ENCODE measurements at regions not wholly inside any gene's neighbourhood (a gene's known extent, or its start where the extent isn't known, plus 50 kb on each side); places are given as distances from the start of the nearest gene placed in this dataset.

GRCh38 chr7:89987665-89988064 is 166.6 kb upstream of the STEAP1 start:
- CTCF ChIA-PET, result no interaction called here

GRCh38 chr7:89988074-89988473 is 166.2 kb upstream of the STEAP1 start:
- Mint-ChIP-seq H3K36me3 (ENCODE audit: insufficient read depth, unreplicated experiment) (no peaks in the 10 kb centered on the region), H3K9me3 (ENCODE audit: low read depth, unreplicated experiment) (no peaks in the 10 kb centered on the region), H3K4me3 (ENCODE audit: low read depth, unreplicated experiment) (no peak overlapping the region), H3K4me1 (ENCODE audit: low read depth, unreplicated experiment) (no peaks in the 10 kb centered on the region), H3K27me3 (ENCODE audit: unreplicated experiment) (no peaks in the 10 kb centered on the region), H3K27ac (ENCODE audit: unreplicated experiment) (no peak overlapping the region)
- BruUV-seq (replicated peaks), result no TSS peak
- TF ChIP-seq CTCF (IDR thresholded peaks at IDR 0.05; ENCODE audit: unreplicated experiment), result no peak
- CTCF ChIA-PET, result no interaction called here
- intact Hi-C loops (cut with micrococcal nuclease; ENCODE audit: unreplicated experiment), result no loop called here
- DNase-seq, result no peak

More at GRCh38 chr7:89987665-89988064, 166.6 kb upstream of the STEAP1 start:
- H3K27ac Mint-ChIP-seq (ENCODE audit: unreplicated experiment), result no peak overlapping the region
- no peaks in the 10 kb centered on the region for H3K9me3 Mint-ChIP-seq (ENCODE audit: low read depth, unreplicated experiment)
- no peaks in the 10 kb centered on the region for H3K36me3 Mint-ChIP-seq (ENCODE audit: insufficient read depth, unreplicated experiment)
- H3K4me1 Mint-ChIP-seq (ENCODE audit: low read depth, unreplicated experiment), result no peaks in the 10 kb centered on the region
- no peak overlapping the region for H3K4me3 Mint-ChIP-seq (ENCODE audit: low read depth, unreplicated experiment)
- no peaks in the 10 kb centered on the region for H3K27me3 Mint-ChIP-seq (ENCODE audit: unreplicated experiment)
- TF ChIP-seq CTCF (IDR thresholded peaks at IDR 0.05; ENCODE audit: unreplicated experiment), result no peak
- intact Hi-C loops (cut with micrococcal nuclease; ENCODE audit: unreplicated experiment), result no loop called here
- no TSS peak for BruUV-seq (replicated peaks)
- DNase-seq, result no peak

- no TSS peak for BruUV-seq (replicated peaks)
- Mint-ChIP-seq H3K9me3 (ENCODE audit: low read depth, unreplicated experiment) (no peaks in the 10 kb centered on the region), H3K27me3 (ENCODE audit: unreplicated experiment) (no peaks in the 10 kb centered on the region), H3K4me1 (ENCODE audit: low read depth, unreplicated experiment) (no peaks in the 10 kb centered on the region), H3K36me3 (ENCODE audit: insufficient read depth, unreplicated experiment) (no peaks in the 10 kb centered on the region), H3K27ac (ENCODE audit: unreplicated experiment) (no peak overlapping the region), H3K4me3 (ENCODE audit: low read depth, unreplicated experiment) (no peak overlapping the region)
- intact Hi-C loops (cut with micrococcal nuclease; ENCODE audit: unreplicated experiment), result no loop called here
- CTCF ChIA-PET, result no interaction called here
- TF ChIP-seq CTCF (IDR thresholded peaks at IDR 0.05; ENCODE audit: unreplicated experiment), result no peak
- DNase-seq, result no peak
Observed at GRCh38 chr7:89989454-89989853, 164.8 kb upstream of the STEAP1 start.

- no peak overlapping the region for H3K4me3 Mint-ChIP-seq (ENCODE audit: low read depth, unreplicated experiment)
- H3K27ac Mint-ChIP-seq (ENCODE audit: unreplicated experiment), result no peak overlapping the region
- H3K27me3 Mint-ChIP-seq (ENCODE audit: unreplicated experiment), result no peaks in the 10 kb centered on the region
- CTCF ChIA-PET, result no interaction called here
- BruUV-seq (replicated peaks), result no TSS peak
- intact Hi-C loops (cut with micrococcal nuclease; ENCODE audit: unreplicated experiment), result no loop called here
- no peak for DNase-seq
- no peaks in the 10 kb centered on the region for H3K4me1 Mint-ChIP-seq (ENCODE audit: low read depth, unreplicated experiment)
- TF ChIP-seq CTCF (IDR thresholded peaks at IDR 0.05; ENCODE audit: unreplicated experiment), result no peak
- no peaks in the 10 kb centered on the region for H3K36me3 Mint-ChIP-seq (ENCODE audit: insufficient read depth, unreplicated experiment)
- H3K9me3 Mint-ChIP-seq (ENCODE audit: low read depth, unreplicated experiment), result no peaks in the 10 kb centered on the region
Observed at GRCh38 chr7:89994483-89994882, 159.8 kb upstream of the STEAP1 start.

GRCh38 chr7:89998554-89998953 is 155.7 kb upstream of the STEAP1 start:
- H3K4me1 Mint-ChIP-seq (ENCODE audit: low read depth, unreplicated experiment), result no peaks in the 10 kb centered on the region
- TF ChIP-seq CTCF (IDR thresholded peaks at IDR 0.05; ENCODE audit: unreplicated experiment), result no peak
- BruUV-seq (replicated peaks), result no TSS peak
- no peak for DNase-seq
- H3K4me3 Mint-ChIP-seq (ENCODE audit: low read depth, unreplicated experiment), result no peak overlapping the region
- H3K27me3 Mint-ChIP-seq (ENCODE audit: unreplicated experiment), result no peaks in the 10 kb centered on the region
- H3K27ac Mint-ChIP-seq (ENCODE audit: unreplicated experiment), result no peak overlapping the region
- CTCF ChIA-PET, result no interaction called here
- no peaks in the 10 kb centered on the region for H3K36me3 Mint-ChIP-seq (ENCODE audit: insufficient read depth, unreplicated experiment)
- intact Hi-C loops (cut with micrococcal nuclease; ENCODE audit: unreplicated experiment), result no loop called here
- no peaks in the 10 kb centered on the region for H3K9me3 Mint-ChIP-seq (ENCODE audit: low read depth, unreplicated experiment)
